ENCODE measurements at regions not wholly inside any gene's neighbourhood (a gene's known extent, or its start where the extent isn't known, plus 50 kb on each side); places are given as distances from the start of the nearest gene placed in this dataset.

GRCh38 chr13:50428183-50428877, 413.1 kb downstream of the KCNRG start:
- no peak overlapping the region for H3K4me3 ChIP-seq (ENCODE audit: low read depth, low read length)
- no peak for DNase-seq (ENCODE audit: low read depth)
- TF ChIP-seq CTCF (IDR thresholded peaks at IDR 0.05; ENCODE audit: low read depth, low read length, missing control alignments): no peak

- DNase-seq (ENCODE audit: low read depth): no peak
- TF ChIP-seq CTCF (IDR thresholded peaks at IDR 0.05; ENCODE audit: low read depth, low read length, missing control alignments): no peak
- H3K4me3 ChIP-seq (ENCODE audit: low read depth, low read length): no peak overlapping the region
These were observed 408.5 kb downstream of the DLEU7 start for GRCh38 chr13:50435011-50435410.

GRCh38 chr13:50437252-50437651, 406.2 kb downstream of the DLEU7 start:
- H3K4me3 ChIP-seq (ENCODE audit: low read depth, low read length): no peak overlapping the region
- no peak for TF ChIP-seq CTCF (IDR thresholded peaks at IDR 0.05; ENCODE audit: low read depth, low read length, missing control alignments)
- DNase-seq (ENCODE audit: low read depth): no peak

- no peak for TF ChIP-seq CTCF (IDR thresholded peaks at IDR 0.05; ENCODE audit: low read depth, low read length, missing control alignments)
- no peak for DNase-seq (ENCODE audit: low read depth)
These were observed 405.1 kb downstream of the DLEU7 start for GRCh38 chr13:50438351-50438750.

GRCh38 chr13:50441130-50441529, 402.4 kb downstream of the DLEU7 start:
- H3K4me3 ChIP-seq (ENCODE audit: low read depth, low read length): no peak overlapping the region
- TF ChIP-seq CTCF (IDR thresholded peaks at IDR 0.05; ENCODE audit: low read depth, low read length, missing control alignments): no peak
- DNase-seq (ENCODE audit: low read depth): no peak

More at GRCh38 chr13:50438351-50438750, 405.1 kb downstream of the DLEU7 start:
- H3K4me3 ChIP-seq (ENCODE audit: low read depth, low read length): no peak overlapping the region

GRCh38 chr13:50444726-50445125, 398.8 kb downstream of the DLEU7 start:
- no peak for DNase-seq (ENCODE audit: low read depth)
- TF ChIP-seq CTCF (IDR thresholded peaks at IDR 0.05; ENCODE audit: low read depth, low read length, missing control alignments): no peak
- no peak overlapping the region for H3K4me3 ChIP-seq (ENCODE audit: low read depth, low read length)

GRCh38 chr13:50446611-50447010, 396.9 kb downstream of the DLEU7 start:
- no peak for DNase-seq (ENCODE audit: low read depth)
- no peak for TF ChIP-seq CTCF (IDR thresholded peaks at IDR 0.05; ENCODE audit: low read depth, low read length, missing control alignments)
- H3K4me3 ChIP-seq (ENCODE audit: low read depth, low read length): no peak overlapping the region

All from GM12864 (cell line).